ENCODE measurements at regions not wholly inside any gene's neighbourhood (a gene's known extent, or its start where the extent isn't known, plus 50 kb on each side); places are given as distances from the start of the nearest gene placed in this dataset.

DNA sequence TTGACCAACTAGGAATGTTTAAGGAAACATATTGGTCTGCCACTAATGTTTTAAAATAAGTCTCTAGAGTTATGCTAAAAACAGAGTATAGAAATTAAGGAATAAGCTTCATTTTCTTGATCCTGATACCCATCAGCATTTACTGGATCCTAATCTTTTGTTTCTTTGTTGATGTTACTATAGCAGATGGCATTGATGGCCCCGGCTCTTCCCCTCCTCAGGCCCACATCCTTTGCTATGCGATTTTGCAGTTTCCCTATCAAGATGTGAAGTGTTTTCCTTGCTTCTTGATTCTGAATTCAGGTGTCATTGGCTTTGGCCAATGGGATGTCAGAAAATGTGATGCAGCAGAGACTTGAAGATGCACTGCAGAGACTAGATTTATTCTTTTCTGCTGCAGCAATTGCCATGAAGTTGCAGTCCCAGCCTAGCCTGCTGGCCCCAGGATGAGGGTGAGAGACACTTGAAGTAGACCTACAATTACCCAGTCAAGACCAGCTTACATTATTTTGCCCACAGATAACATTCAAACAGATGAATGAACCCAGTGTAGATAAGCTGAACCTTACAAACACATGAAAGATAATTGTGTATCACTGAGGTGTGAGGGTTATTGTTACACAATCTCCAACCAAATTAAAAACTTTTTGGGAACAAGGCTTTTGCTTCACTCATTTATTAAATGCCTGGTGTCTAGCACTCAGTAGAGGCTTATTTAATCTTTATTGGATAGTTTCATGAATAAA lies 115.2 kb upstream of the ITGA4 start:
- no peak for DNase-seq (ENCODE audit: low spot score)

DNA sequence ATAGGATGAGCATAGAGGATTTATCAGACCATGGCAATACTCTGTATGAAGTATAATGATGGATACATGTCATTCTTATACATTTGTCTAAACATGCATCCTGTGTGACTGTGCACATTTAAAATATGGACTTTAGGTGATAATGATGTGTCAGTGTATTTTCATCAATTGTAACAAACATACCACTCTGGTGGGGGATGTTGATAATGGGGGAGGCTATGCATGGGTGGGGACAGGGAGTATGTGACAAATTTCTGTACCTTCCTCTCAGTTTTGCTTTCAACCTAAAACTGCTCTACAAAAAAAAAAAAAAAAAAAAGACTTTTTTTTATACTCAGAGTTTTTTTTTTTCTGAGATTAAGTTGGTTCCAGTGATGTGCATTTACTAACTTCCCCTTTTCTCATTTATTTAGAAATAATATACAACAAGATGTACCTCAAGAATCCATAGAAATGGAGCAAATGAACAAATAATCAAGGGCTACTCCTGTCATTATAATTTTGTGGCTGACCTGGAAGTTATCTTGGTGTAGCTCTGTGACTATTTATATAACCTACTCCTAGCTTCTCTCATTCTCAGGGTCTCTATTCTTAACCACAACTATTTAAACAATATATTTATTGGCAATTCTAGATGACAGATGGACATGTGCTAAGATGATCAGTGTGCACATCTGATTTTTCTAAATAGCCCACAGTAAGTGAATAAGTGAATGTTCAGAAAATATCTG lies 108.9 kb upstream of the ITGA4 start:
- DNase-seq (ENCODE audit: low spot score) = no peak

DNA sequence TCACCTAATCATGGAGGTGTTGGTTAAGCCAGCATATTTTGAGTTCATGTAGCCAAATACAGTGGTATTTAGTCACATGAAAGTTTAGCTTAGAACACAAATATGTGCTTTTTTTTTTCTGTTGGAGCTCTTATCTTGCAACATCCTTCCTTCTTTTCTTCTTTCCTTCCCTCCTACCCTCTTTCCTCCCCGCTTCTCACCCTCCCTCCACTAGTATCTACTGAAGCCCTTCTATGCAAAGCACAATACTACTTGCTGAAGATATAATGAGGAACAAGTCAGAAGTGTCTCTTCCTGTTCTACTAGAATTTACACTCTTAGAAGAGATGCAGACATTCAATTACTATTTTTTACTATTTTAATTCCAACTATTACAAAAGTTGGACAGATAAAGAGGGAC lies 105.0 kb upstream of the ITGA4 start:
- no peak for DNase-seq (ENCODE audit: low spot score)

DNA sequence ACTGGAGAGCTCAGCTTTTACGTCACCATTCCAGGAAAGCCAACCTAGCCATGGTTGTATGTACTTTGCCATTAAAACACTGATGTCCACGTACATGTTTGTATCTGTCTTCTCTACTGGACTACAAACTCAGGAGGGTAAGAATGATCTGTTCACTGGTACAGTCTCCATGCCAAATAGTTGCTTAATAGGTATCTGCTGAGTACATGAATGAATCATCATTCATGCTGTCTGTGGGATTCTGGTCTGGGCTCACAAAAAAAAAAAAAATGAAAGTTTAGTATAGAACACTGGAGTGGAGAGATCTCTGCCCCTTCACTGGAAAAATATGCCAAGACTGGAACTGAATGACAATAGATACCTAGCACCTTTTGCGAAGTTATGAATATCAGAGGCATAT lies 102.6 kb upstream of the ITGA4 start:
- DNase-seq (ENCODE audit: low spot score) = no peak

DNA sequence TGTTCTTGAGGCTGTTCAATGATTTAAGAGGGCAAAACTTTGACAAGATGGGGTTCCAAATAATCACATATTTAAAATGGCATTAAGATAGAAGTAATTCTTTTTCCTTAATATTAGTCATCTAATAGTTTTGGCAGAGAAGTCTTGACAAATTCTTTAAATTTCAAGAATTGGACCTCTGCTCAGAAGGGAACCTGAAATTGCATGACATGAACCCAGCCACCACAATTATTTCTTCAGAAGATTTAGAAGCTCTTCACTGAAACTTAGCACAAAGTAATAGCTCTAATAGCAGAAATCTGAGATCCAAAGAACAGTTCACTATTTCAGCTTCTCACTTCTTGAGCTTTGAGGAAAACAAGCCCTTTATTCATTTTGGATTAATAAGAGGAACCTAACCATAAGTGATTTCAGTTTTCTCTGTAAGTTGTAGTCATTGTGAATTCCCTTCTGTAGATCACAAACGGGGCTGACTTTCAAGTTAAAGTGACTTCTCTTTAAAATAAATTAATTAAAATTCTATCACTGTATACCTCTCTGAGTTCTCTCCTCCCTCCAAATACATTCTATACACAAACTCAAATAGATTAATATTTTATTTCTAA lies 100.6 kb upstream of the ITGA4 start:
- no peak for DNase-seq (ENCODE audit: low spot score)

DNA sequence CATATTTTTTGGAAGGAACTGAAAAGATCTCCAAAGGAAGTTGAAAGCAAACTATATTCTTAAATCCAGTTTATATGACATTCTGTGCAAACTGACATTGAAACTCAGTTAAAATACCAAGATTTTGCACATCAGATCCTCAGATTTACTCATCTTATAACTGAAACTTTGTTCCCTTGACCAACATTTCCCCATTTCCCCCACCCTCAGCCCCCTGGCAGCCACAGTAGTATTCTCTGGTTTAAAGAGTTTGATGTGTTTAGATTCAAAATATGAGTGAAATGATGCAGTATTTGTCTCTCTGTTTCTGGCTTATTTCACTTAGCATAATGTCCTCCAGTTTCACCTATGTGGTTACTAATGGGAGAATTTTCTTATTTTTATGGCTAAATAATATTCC lies 99.2 kb upstream of the ITGA4 start:
- DNase-seq (ENCODE audit: low spot score) = no peak

DNA sequence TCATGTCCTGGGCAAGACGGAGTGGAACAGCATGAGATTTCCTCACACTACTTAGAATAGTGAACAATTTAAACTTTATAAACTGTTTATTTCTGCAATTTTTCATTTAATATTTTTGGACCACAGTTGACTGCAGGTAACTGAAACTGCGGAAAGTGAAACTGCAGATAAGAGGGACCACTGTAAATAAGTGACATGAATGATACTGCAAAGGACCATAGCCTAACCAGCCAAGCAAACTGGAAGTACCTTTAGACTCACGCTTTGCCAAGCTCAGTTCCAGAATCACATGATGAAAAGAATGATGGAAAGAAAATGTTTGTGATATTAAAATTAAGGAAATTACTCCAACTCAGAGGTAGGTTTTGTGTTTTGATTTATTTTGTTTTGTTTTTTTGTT lies 94.6 kb upstream of the ITGA4 start:
- DNase-seq (ENCODE audit: low spot score) = no peak

DNA sequence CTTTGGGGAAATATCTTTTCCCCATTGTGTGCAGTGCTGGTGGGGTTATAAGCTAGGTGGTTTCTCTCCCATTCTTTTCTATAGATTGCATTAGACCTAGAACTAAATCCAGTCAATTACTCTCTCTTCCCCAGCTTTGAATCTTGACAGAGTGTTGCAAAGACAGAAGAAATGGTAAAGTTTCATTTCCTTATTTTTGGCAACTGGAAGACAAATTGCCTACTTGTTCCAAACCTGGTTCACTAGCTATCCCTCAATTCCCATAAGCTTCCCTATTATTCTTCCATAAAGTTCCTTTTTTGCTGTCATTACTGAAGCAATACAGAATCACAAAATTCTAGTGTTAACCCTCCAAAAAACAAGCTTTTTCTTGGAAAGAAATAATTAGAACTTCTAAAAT lies 94.0 kb upstream of the ITGA4 start:
- DNase-seq (ENCODE audit: low spot score) = no peak

DNA sequence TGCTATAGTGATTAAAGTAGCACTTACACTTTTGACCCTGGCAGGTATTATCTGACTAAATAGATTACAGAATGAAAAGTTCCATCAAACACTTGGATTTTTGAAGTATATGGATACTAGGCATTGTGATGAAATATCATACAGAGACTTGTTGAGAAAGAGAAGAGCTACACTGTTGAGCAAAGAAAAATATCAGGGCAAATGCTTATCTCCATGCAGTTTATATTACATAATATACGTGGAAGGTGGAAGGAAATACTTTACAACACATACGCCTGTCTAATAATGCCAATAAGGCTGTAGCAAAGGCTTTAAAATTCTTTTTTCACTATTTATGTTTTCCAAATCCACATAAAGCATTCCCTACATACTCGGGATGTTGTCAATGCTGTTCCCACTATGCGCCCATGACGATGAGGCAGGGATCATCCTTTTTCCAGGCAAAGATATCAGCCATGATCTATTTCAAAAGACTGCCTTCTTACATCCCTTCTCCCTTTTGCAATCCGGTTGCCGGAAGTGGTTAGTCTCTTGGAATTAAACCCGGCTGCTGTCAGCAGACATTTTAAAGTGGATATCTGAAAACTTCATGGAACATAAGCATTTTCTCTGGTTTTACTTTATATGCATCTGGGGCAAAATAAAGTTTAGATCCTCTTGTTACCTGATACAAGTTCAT lies 92.6 kb upstream of the ITGA4 start:
- no peak for DNase-seq (ENCODE audit: low spot score)

DNA sequence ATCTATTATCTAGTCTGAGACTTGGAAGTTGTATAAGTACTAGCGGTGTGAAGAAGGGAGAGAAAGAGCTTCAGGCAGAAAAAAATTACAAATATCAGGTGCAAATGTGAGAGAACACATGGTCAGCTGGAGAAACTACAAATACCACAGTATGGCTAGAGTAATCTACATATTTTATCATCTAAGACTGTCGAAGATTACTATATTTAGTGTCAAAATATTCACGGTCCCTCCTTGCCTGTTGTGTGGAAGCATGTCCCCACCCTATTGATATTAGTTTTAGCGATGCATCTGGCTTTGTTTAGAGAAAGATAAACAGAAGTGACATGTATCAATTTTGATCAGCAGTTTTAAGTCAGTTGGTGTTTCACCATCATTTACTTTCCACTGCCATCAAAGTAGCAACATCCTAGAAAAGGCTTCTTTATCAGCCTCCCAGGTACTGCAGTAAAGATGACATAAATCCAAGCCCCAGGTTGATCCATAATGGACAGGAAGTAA lies 90.5 kb upstream of the ITGA4 start:
- DNase-seq (ENCODE audit: low spot score) = no peak

DNA sequence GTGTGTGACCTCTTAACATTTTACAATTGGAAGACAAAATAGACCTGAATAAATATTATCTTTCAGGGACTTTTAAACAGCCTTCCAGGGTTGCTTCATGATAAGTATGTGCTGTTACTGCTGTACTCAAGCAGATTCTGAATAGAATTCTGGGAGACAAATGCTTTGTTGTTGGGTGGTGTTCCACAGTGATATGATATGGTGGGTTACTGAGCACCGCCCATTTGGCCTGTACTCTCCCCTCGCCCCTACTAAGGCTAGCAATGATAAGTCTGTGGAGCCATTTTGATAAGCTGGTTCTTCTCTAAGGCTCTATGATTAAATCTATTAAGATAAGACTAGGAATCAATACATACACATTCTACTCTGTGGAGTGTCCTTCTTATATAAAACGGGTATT lies 89.8 kb upstream of the ITGA4 start:
- no peak for DNase-seq (ENCODE audit: low spot score)

DNA sequence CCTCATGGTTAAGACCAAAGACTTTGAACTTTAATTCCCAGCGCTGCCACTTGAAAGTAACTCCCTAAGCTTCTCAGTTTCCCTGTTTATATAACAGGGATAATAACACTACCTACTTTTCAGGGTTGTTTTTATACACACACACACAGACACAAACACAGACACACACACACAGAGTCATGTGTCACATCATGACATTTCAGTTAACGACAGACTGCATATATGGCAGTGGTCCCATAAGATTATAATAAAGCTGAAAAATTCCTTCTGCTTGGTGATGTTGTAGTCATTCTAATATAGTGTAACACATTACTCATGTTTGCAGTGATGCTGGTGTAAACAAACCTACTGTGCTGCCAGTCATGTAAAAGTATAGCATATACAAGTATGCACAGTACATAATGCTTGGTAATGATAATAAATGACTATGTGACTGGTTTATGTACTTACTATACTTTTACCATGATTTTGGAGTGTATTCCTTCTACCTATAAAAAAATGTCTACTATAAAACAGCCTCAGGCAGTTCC lies 89.2 kb upstream of the ITGA4 start:
- no peak for DNase-seq (ENCODE audit: low spot score)

DNA sequence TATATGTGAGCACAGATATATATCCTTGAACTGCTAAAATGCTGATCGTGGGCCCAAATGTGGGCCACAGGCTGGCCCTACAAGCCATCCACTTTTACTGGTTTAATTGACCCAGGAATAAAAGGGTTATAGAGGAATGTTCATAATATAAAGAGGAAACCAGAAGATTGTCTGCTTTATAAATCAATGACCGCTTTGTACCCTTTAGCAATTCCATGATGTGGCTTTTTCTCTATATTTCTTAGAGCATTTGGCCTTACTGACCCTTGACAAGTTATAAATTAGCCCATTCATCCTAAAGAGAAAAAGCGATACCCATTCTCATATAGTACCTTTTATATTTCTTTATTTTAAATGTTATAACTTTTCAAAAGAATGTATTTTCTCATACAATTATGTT lies 87.1 kb upstream of the ITGA4 start:
- no peak for DNase-seq (ENCODE audit: low spot score)

DNA sequence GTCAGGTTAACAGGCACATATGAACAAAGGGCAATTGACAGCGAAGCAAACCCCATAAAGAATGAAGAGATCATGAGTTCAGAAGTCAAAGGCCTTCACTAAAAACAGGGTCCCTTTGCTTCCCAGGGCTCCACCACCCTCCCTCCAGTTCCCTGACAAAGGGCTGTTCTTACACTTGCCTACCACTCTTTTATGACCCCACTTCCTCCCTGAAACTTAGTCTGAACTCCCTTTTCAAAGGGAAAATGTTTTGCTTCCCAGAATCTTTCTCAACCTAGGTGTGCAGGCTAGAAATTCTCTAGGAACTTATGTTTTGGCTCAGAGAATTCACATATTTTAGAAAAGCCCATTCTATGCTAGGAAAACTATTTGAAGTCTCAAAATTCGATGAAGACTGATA lies 86.0 kb upstream of the ITGA4 start:
- no peak for DNase-seq (ENCODE audit: low spot score)

DNA sequence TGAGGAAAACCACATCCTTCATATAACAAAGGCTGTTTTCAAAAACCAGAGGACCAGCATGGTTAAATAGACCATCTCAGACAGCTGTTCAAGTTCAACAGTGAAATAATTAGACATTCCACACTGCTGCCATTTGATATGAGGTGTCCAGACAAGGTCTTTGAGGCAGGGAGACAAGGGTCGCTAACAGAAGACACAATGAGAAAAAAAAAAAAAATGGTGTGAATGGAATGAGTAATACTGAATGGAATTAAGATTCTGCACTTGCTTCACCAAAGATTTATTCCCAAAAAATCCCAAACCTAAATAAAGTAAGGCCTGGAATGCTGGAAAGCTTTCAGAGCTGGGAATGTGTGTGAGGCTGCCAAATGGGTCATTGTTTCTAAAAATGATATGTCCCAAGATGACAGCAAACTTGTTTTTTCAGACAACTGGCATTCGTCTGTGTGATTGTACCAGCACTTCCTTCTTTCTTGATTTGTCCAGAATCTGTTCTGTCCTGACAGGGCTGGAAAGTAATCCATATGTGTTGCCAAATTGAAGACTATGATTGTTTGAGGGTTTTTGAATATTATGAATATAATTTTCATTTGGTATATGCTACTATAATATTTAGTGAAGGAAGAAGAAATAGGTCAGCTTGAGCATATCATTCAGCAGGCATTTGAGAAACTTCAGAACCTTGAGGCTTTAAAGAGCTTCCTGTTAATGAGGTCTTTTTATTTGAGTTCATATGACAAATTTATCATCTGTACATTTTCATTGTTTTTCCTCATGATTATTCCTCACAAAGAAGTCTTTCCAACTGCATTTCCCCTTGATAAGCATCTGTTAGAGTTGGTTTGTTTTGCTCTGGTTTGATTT lies 85.2 kb upstream of the ITGA4 start:
- no peak for DNase-seq (ENCODE audit: low spot score)

DNA sequence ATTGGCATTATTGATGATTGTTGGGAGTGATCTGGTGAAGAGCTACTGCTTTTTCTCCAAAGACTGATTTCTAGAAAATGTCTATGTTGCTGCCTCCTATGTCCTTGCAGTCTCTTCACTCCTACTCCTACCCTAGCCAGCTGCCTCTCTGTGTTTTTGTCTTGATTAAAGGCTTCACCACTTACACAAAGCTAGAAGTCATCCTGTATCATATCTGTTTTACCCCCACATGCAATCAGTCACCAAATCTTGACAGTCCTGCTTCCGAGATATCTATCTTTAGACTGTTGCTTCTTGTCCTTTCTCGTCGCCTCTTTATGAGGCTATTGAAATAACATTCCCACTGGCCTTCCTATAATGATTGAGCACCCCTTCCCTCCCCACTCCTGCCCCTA lies 84.5 kb upstream of the ITGA4 start:
- DNase-seq (ENCODE audit: low spot score) = no peak

DNA sequence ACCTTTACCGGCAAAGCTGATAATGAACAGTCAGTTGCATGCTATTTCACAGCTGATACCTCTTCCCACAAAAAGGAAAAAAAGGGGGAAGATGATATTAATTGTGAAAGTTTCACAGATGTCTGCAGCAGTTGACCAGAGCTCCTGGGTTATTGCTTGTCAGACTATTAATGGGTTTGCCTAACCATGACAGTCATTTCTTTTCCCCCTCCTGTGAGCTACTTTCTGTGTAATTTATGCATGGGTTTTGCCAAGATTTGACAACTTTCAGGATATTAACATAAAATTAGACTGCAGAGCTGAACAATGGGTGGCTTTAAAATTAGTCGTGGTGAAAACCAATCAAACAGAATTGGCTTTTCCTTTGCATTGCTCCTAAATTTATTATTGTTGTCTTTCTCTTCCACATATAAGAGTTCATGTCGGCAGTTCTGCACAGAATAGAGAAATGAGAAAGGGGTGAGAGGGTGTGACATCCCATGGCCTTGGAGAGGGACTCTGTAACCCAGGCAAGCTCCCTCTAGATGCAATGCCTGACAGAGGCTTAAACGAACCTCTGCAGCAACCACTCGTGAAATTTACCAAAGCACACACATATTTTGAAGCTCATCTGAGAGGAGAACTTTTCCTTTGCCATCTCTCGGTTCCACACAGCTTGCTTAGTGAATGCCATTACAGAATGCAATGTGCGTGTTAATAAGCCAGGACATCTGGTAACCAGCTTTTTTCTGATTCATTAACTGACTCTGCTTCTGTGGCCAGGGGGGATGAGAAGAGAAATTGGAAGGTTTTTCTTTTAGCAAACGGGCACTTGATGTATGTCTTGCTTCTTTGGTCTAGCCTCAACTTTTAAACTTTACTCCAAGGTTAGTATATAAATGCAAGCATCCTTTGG lies 82.2 kb upstream of the ITGA4 start:
- DNase-seq (ENCODE audit: low spot score) = no peak

DNA sequence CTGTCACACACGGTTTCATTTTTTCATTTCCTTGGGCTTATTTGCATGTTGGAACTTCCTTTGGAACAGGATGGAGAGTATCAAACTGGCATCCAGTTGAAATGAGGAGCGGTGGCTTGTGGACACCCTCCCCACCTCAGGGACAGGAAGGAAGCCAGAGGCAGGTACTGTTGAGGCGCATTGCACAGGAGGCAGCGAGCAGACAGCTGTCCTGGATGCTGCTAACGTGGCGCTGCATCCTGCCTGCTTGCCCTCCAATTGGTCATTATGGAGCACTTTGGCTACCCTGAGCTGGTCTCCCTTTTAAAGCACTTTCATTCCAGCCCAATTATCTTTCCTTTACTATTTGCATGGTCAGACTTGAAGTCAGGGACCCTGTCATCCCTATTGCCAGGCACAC lies 80.7 kb upstream of the ITGA4 start:
- DNase-seq (ENCODE audit: low spot score) = no peak

DNA sequence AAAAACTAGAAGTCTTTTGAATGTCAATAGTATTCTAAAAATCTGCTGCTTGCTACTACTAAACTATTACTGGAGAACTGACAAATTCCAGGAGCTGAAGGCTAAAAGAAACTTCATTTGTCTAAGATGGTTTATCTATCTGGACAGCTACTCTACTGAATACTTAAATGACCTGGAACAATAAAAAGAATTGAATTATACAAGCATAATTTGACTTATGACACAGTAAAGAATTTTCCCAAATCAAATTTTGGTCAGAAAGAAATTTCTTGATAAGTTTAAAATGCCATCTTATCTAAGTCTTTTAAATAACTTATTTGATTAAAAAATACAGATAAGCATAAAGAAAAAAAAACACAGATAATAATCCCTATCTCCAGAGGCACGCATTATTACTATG lies 80.2 kb upstream of the ITGA4 start:
- DNase-seq (ENCODE audit: low spot score) = no peak

DNA sequence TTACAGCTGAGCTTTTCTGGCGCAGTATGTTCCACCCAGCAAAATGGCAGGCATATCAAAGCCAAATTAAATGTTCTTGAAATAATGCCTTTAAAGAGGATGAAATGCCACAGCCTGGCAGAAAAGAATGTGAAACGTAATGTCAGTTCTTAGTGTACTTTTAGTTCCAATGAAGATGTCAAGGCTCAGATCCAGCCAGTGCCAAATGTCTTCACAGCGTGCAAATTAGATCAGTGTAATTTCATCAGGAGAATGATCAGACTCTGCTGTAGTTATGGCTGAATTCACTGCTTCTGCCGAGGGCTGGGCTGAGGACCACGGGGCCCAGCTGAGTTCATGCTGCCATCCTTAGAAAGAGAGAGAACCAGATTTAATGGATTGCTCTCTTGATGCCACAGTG lies 78.7 kb upstream of the ITGA4 start:
- DNase-seq (ENCODE audit: low spot score) = no peak

All from pons (tissue), 1 donor.